C4-2B (cell line): ENCODE measurements at regions not wholly inside any gene's neighbourhood (a gene's known extent, or its start where the extent isn't known, plus 50 kb on each side); places are given as distances from the start of the nearest gene placed in this dataset.

Experiments
- ZFX ChIP-seq: fragments of 450-650 bp; IDR thresholded peaks from 2 replicates; pipeline ENCODE4 v1.6.1; 2017
- TF ChIP-seq, protein P1 (sequence below): fragments of 450-650 bp; conservative IDR thresholded peaks from 2 replicates; pipeline ENCODE4 v1.5.1; 2017; ENCODE audit warnings: mild to moderate bottlenecking

DNA sequence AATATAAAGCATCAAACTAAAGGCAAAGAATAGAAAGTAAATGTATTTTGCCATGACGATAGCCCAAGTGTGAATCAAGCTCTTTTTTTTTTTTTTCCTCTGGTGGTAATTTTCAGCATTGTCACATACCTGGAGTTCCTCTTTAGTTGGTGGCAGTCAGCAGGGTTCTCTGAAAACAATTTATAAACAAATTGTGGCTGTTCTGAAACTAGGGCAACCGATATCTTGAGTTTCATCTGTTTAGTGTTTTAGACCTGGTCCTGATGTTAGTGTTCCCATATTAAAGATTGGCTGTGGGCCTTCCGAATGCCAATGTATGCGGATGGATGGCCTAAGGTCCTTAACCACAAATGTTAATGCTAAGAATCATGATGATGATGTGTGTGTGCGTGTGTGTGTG lies 713.1 kb downstream of the GATA3 start:
- TF ChIP-seq, protein P1, sequence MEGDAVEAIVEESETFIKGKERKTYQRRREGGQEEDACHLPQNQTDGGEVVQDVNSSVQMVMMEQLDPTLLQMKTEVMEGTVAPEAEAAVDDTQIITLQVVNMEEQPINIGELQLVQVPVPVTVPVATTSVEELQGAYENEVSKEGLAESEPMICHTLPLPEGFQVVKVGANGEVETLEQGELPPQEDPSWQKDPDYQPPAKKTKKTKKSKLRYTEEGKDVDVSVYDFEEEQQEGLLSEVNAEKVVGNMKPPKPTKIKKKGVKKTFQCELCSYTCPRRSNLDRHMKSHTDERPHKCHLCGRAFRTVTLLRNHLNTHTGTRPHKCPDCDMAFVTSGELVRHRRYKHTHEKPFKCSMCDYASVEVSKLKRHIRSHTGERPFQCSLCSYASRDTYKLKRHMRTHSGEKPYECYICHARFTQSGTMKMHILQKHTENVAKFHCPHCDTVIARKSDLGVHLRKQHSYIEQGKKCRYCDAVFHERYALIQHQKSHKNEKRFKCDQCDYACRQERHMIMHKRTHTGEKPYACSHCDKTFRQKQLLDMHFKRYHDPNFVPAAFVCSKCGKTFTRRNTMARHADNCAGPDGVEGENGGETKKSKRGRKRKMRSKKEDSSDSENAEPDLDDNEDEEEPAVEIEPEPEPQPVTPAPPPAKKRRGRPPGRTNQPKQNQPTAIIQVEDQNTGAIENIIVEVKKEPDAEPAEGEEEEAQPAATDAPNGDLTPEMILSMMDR, result no peak
- TF ChIP-seq ZFX, result no peak
